ENCODE measurements at regions not wholly inside any gene's neighbourhood (a gene's known extent, or its start where the extent isn't known, plus 50 kb on each side); places are given as distances from the start of the nearest gene placed in this dataset.

- Mint-ChIP-seq H3K9me3 (no peaks in the 10 kb centered on the region), H3K27ac (peak overlapping the region in 1 of 3 experiments; percentile 59; a peak in 1 of 7 replicates), H3K4me1 (0 out of 4 replicates have a peak, but pooled peaks cover 0 to 3% of the 10 kb centered on the region in 2 experiments), H3K27me3 (ENCODE audit: low read depth) (peaks cover 2% of the 10 kb centered on the region; the same call in 1 of the 2 replicates), H3K4me3 (no peak overlapping the region), H3K36me3 (ENCODE audit: insufficient read depth in 1 of 3, low read depth in 3 of 3) (no peaks in the 10 kb centered on the region; a peak in 1 of 7 replicates)
- Histone ChIP-seq H3K23me2 (ENCODE audit: insufficient read length, low read depth, low read length, poor library complexity, severe bottlenecking) (no peaks in the 10 kb centered on the region), H2BK120ac (ENCODE audit: low read depth, low read length, poor library complexity, severe bottlenecking) (no peak overlapping the region), H3K79me2 (ENCODE audit: insufficient read depth, low read length) (no peaks in the 10 kb centered on the region), H2AK5ac (ENCODE audit: insufficient read length, low read length) (no peak overlapping the region), H3K4me2 (ENCODE audit: insufficient read depth, insufficient read length, low read length) (no peak overlapping the region), H3K9ac (ENCODE audit: extremely low read depth, insufficient read length, low read length) (no peak overlapping the region), H4K20me1 (ENCODE audit: control insufficient read depth, insufficient read depth, insufficient read length) (no peaks in the 10 kb centered on the region), H3K27ac (ENCODE audit: insufficient read length, low read depth, low read length) (no peak overlapping the region), H2AFZ (ENCODE audit: low read length) (no peak overlapping the region), H3K23ac (ENCODE audit: insufficient read length, low read depth, low read length) (no peak overlapping the region), H4K8ac (replicated peaks; ENCODE audit: insufficient read length, low read depth, low read length) (no peak overlapping the region), H4K5ac (ENCODE audit: insufficient read length, low read depth, low read length) (no peak overlapping the region), H3K4ac (ENCODE audit: low read depth, low read length) (no peak overlapping the region), H3K79me1 (ENCODE audit: insufficient read depth, low read depth, low read length, poor library complexity, severe bottlenecking) (no peaks in the 10 kb centered on the region), H2BK5ac (ENCODE audit: insufficient read length, low read length) (no peak overlapping the region), H3K9me3 (ENCODE audit: control insufficient read depth, low read depth, low read length) (no peaks in the 10 kb centered on the region), H3K14ac (ENCODE audit: insufficient read depth, low read length) (no peak overlapping the region), H2BK20ac (ENCODE audit: low read depth, low read length, poor library complexity, severe bottlenecking) (no peak overlapping the region), H3K56ac (ENCODE audit: insufficient read length, low read depth, low read length) (no peak overlapping the region), H3K4me1 (ENCODE audit: insufficient read depth, low read length) (no peaks in the 10 kb centered on the region), H3K27me3 (ENCODE audit: insufficient read depth, low read length) (no peaks in the 10 kb centered on the region), H4K91ac (ENCODE audit: insufficient read length, low read depth, low read length) (no peak overlapping the region), H2BK12ac (ENCODE audit: insufficient read length, low read depth, low read length) (no peak overlapping the region), H2BK15ac (ENCODE audit: low read depth, low read length) (no peak overlapping the region), H3T11ph (ENCODE audit: low read length) (no peak overlapping the region), H3K18ac (ENCODE audit: insufficient read length, low read depth, low read length) (no peak overlapping the region)
- no peak for TF ChIP-seq CTCF (conservative IDR thresholded peaks at IDR 0.05)
- no CpG with 5 or more reads among the region's 4 CpGs for WGBS (ENCODE audit: extremely low coverage, insufficient read length, low lambda C conversion rate)
- no peak for DNase-seq
Observed at GRCh38 chr6:43899830-43900229, 129.8 kb downstream of the VEGFA start.
